H1 (cell line): ENCODE measurements at regions not wholly inside any gene's neighbourhood (a gene's known extent, or its start where the extent isn't known, plus 50 kb on each side); places are given as distances from the start of the nearest gene placed in this dataset.

Experiments used
- CTCF ChIA-PET: fragments of 300-600 bp; sonication (Branson Sonifier 250); formaldehyde crosslinking; loops from one replicate; lab custom pipeline; 2021; ENCODE audit not compliant: partially characterized antibody; lab: Charles Lee
- POLR2A ChIA-PET: fragments of 300-600 bp; sonication (Branson Sonifier 250); formaldehyde crosslinking; loops from one replicate; lab custom pipeline; 2021; ENCODE audit warnings: inconsistent platforms; ENCODE audit not compliant: partially characterized antibody; lab: Charles Lee
- DNase-seq, 2 experiments: peaks; one replicate each; pipeline versions ENCODE4 v3.0.0 to v3.0.0-alpha.2; 2010 to 2022; ENCODE audit warnings: low spot score in 2 of 2, low read depth in 1 of 2, mixed read lengths in 1 of 2
- FAIRE-seq: peaks from 2 replicates; lab custom pipeline; 2011; peaks lifted over from hg19 to GRCh38; lab: Jason Lieb, UNC
- H2AFZ ChIP-seq: 2 replicates; pipeline ENCODE4 v1.8.1; 2012; ENCODE audit warnings: low read length, inconsistent platforms
- H2AK5ac ChIP-seq: 2 replicates; pipeline ENCODE4 v1.6.1; 2013; ENCODE audit warnings: low read depth, low read length
- H2BK120ac ChIP-seq: replicated peaks from 2 replicates; pipeline ENCODE3; 2013; ENCODE audit warnings: low read depth, low read length, inconsistent platforms
- H2BK12ac ChIP-seq: 2 replicates; pipeline ENCODE4 v1.6.1; 2013; ENCODE audit warnings: low read depth, low read length
- H2BK15ac ChIP-seq: 2 replicates; pipeline ENCODE4 v1.6.1; 2013; ENCODE audit warnings: low read length
- H2BK20ac ChIP-seq: 2 replicates; pipeline ENCODE4 v1.6.1; 2013; ENCODE audit warnings: low read length
- H2BK5ac ChIP-seq: 2 replicates; pipeline ENCODE4 v1.6.1; 2013; ENCODE audit warnings: low read depth, low read length
- H3K14ac ChIP-seq: 2 replicates; pipeline ENCODE4 v1.6.1; 2013; ENCODE audit warnings: inconsistent platforms; ENCODE audit not compliant: insufficient read length
- H3K18ac ChIP-seq: 2 replicates; pipeline ENCODE4 v1.6.1; 2013; ENCODE audit warnings: low read length; ENCODE audit errors: extremely low read depth
- H3K23ac ChIP-seq: 2 replicates; pipeline ENCODE4 v1.6.1; 2013; ENCODE audit warnings: inconsistent platforms; ENCODE audit not compliant: insufficient read length
- H3K23me2 ChIP-seq: 2 replicates; pipeline ENCODE4 v1.6.1; 2013; ENCODE audit warnings: low read depth, low read length
- H3K27ac ChIP-seq: 2 replicates; pipeline ENCODE4 v1.6.1; 2011; ENCODE audit warnings: low read depth, low read length, inconsistent platforms
- H3K27me3 ChIP-seq, 4 experiments: replicated peaks in 1 of 4; 1 replicate in 1 of 4; 2 replicates in 3 of 4; pipeline versions ENCODE4 v1.6.1 to v1.8.1; 2011 to 2013; ENCODE audit warnings: low read length in 3 of 4, mild to moderate bottlenecking in 3 of 4, inconsistent platforms in 2 of 4, mixed read lengths in 2 of 4, moderate library complexity in 1 of 4; ENCODE audit not compliant: control insufficient read depth in 3 of 4, insufficient read depth in 3 of 4; ENCODE audit errors: extremely low read depth in 1 of 4
- H3K36me3 ChIP-seq, 4 experiments: 2 replicates each; pipeline versions ENCODE4 v1.6.1 to v1.8.1; 2011 to 2013; ENCODE audit warnings: mild to moderate bottlenecking in 4 of 4, low read length in 3 of 4, moderate library complexity in 2 of 4, control low read depth in 1 of 4, inconsistent platforms in 1 of 4; ENCODE audit not compliant: insufficient read depth in 4 of 4, control insufficient read depth in 2 of 4
- H3K4ac ChIP-seq: replicated peaks from 2 replicates; pipeline ENCODE3; 2013; ENCODE audit warnings: low read length, low read depth, mixed read lengths, inconsistent platforms; ENCODE audit not compliant: insufficient read length
- H3K4me1 ChIP-seq, 4 experiments: replicated peaks in 1 of 4; 1 replicate in 1 of 4; 2 replicates in 3 of 4; pipeline versions ENCODE4 v1.6.1 to v1.8.1; 2011 to 2013; ENCODE audit warnings: low read length in 3 of 4, inconsistent platforms in 2 of 4, mixed read lengths in 1 of 4; ENCODE audit not compliant: insufficient read depth in 4 of 4, control insufficient read depth in 3 of 4
- H3K4me2 ChIP-seq, 2 experiments: 2 replicates each; pipeline versions ENCODE4 v1.6.1 to v1.8.1; 2011 to 2013; ENCODE audit warnings: low read depth in 2 of 2, low read length in 2 of 2, control low read depth in 1 of 2, inconsistent platforms in 1 of 2, mild to moderate bottlenecking in 1 of 2; ENCODE audit not compliant: insufficient read depth in 1 of 2
- H3K4me3 ChIP-seq, 4 experiments: fragments of 200-600, 300-600 bp in 1 of 4; sonication (generic), shearing (Covaris generic), sonication (Bioruptor Twin) in 1 of 4; 2 replicates each; pipeline versions ENCODE4 v1.5.1 to v1.8.1; 2011 to 2016; ENCODE audit warnings: low read length in 4 of 4, low read depth in 3 of 4, control low read depth in 2 of 4, inconsistent platforms in 2 of 4, mild to moderate bottlenecking in 2 of 4, mixed read lengths in 1 of 4, moderate library complexity in 1 of 4; ENCODE audit not compliant: insufficient read depth in 2 of 4; ENCODE audit errors: extremely low read depth in 1 of 4
- H3K56ac ChIP-seq: replicated peaks from 2 replicates; pipeline ENCODE3; 2013; ENCODE audit warnings: low read depth, mild to moderate bottlenecking, mixed read lengths, low read length, inconsistent platforms; ENCODE audit not compliant: insufficient read length
- H3K79me1 ChIP-seq: 2 replicates; pipeline ENCODE4 v1.6.1; 2013; ENCODE audit warnings: low read depth, low read length, control low read depth
- H3K79me2 ChIP-seq, 2 experiments: 2 replicates each; pipeline versions ENCODE4 v1.6.1 to v1.8.1; 2012 to 2013; ENCODE audit warnings: low read length in 2 of 2, mild to moderate bottlenecking in 2 of 2, inconsistent platforms in 1 of 2; ENCODE audit not compliant: insufficient read depth in 2 of 2, control insufficient read depth in 1 of 2
- H3K9ac ChIP-seq, 4 experiments: replicated peaks in 1 of 4; 1 replicate in 1 of 4; 2 replicates in 3 of 4; pipeline versions ENCODE4 v1.6.1 to v1.8.1; 2011 to 2013; ENCODE audit warnings: low read depth in 3 of 4, low read length in 3 of 4, control low read depth in 2 of 4, mild to moderate bottlenecking in 2 of 4, moderate library complexity in 2 of 4, inconsistent platforms in 1 of 4; ENCODE audit errors: extremely low read depth in 1 of 4
- H3K9me3 ChIP-seq, 2 experiments: 2 replicates each; pipeline versions ENCODE4 v1.6.1 to v1.8.1; 2012 to 2013; ENCODE audit warnings: mild to moderate bottlenecking in 2 of 2, moderate library complexity in 2 of 2, control low read depth in 1 of 2, inconsistent platforms in 1 of 2, low read depth in 1 of 2, low read length in 1 of 2, mixed read lengths in 1 of 2; ENCODE audit not compliant: insufficient read depth in 2 of 2
- H4K20me1 ChIP-seq, 2 experiments: replicated peaks in 1 of 2; 2 replicates each; pipeline versions ENCODE3 to v1.8.1; 2011 to 2013; ENCODE audit warnings: inconsistent platforms in 2 of 2, low read length in 2 of 2, mild to moderate bottlenecking in 1 of 2; ENCODE audit not compliant: insufficient read depth in 2 of 2, control insufficient read depth in 1 of 2
- H4K5ac ChIP-seq: 2 replicates; pipeline ENCODE4 v1.6.1; 2013; ENCODE audit warnings: low read length, low read depth, mixed read lengths, inconsistent platforms; ENCODE audit not compliant: insufficient read length
- H4K8ac ChIP-seq: 2 replicates; pipeline ENCODE4 v1.8.0; 2013; ENCODE audit warnings: mild to moderate bottlenecking, moderate library complexity, low read length, inconsistent platforms; ENCODE audit not compliant: insufficient read depth; ENCODE audit errors: extremely low read depth
- H4K91ac ChIP-seq: replicated peaks from 2 replicates; pipeline ENCODE3; 2013; ENCODE audit warnings: low read length, mixed read lengths, inconsistent platforms; ENCODE audit not compliant: insufficient read length
- ATF3 ChIP-seq: IDR thresholded peaks from 2 replicates; pipeline ENCODE4 v1.6.1; 2011; ENCODE audit warnings: low read depth, mild to moderate bottlenecking, low read length; ENCODE audit not compliant: insufficient read depth
- CEBPB ChIP-seq: IDR thresholded peaks from 2 replicates; pipeline ENCODE4 v1.6.1; 2012; ENCODE audit warnings: low read depth, low read length
- CHD1 ChIP-seq: IDR thresholded peaks from 2 replicates; pipeline ENCODE4 v1.6.1; 2012; ENCODE audit warnings: low read depth, low read length, improper control_type of control experiment
- MAFK ChIP-seq: IDR thresholded peaks from 2 replicates; pipeline ENCODE4 v1.6.1; 2012; ENCODE audit warnings: low read depth, mild to moderate bottlenecking, improper control_type of control experiment, low read length
- MAX ChIP-seq: IDR thresholded peaks from 2 replicates; pipeline ENCODE4 v1.6.1; 2012; ENCODE audit warnings: inconsistent platforms
- POLR2A ChIP-seq, 2 experiments: IDR thresholded peaks; 1 replicate in 1 of 2; 2 replicates in 1 of 2; pipeline ENCODE4 v1.6.1; 2011; ENCODE audit warnings: low read depth in 2 of 2, low read length in 2 of 2, mild to moderate bottlenecking in 2 of 2; ENCODE audit errors: control extremely low read depth in 1 of 2
- RXRA ChIP-seq: IDR thresholded peaks from 2 replicates; pipeline ENCODE4 v1.6.1; 2011; ENCODE audit warnings: low read depth, mild to moderate bottlenecking, low read length, moderate library complexity; ENCODE audit not compliant: insufficient read depth
- SIRT6 ChIP-seq: IDR thresholded peaks from one replicate; pipeline ENCODE4 v1.7.1; 2012; ENCODE audit warnings: low read length, inconsistent platforms
- WGBS, 2 experiments: shearing (Covaris generic) in 1 of 2; methylation state at CpG; one replicate each; pipeline versions ENCODE4 v1.1.6 to v1.1.7; 2013 to 2015; ENCODE audit warnings: low lambda C conversion rate in 2 of 2, mixed read lengths in 2 of 2, inconsistent platforms in 1 of 2, low coverage in 1 of 2, missing lambda C conversion rate in 1 of 2; ENCODE audit not compliant: insufficient replicate concordance in 2 of 2, insufficient coverage in 1 of 2, insufficient read length in 1 of 2; ENCODE audit errors: extremely low coverage in 1 of 2, missing lambda C conversion rate in 1 of 2; 5-methylcytosine and 5-hydroxymethylcytosine counted together

- DNase-seq (no peak), FAIRE-seq (no peak)
- H3K9me3 ChIP-seq = no peaks in the 10 kb centered on the region
- 94% methylated on average over 1 of the region's 1 CpG; no CpG with 5 or more reads in 1 of the 2 experiments for WGBS, 2 experiments
- POLR2A ChIA-PET = no interaction called here
- CTCF ChIA-PET = interaction anchor here (0.6 to 1.0 kb wide), 5 partner anchors 13 to 1755 kb away, joined by 3 to 4 read pairs (median 3); no protein-coding TSS in a partner anchor
- no peak overlapping the region for H3K23ac ChIP-seq
- no peak overlapping the region for H3K14ac ChIP-seq
- no peak overlapping the region for H2AK5ac ChIP-seq
- H3K4me2 ChIP-seq = no peak overlapping the region
- H3K27me3 ChIP-seq = peaks cover 12 to 27% (median 23%) of the 10 kb centered on the region in 4 experiments
- no peak overlapping the region for H3K9ac ChIP-seq
- no peak overlapping the region for H4K5ac ChIP-seq
- H3K27ac ChIP-seq = no peak overlapping the region
- no peak overlapping the region for H2BK12ac ChIP-seq
- no peak overlapping the region for H2BK20ac ChIP-seq
- no peak overlapping the region for H2BK15ac ChIP-seq
- no peak overlapping the region for H2BK5ac ChIP-seq
- no peak overlapping the region for H3K56ac ChIP-seq
- H4K20me1 ChIP-seq = no peaks in the 10 kb centered on the region
- H4K91ac ChIP-seq = no peak overlapping the region
- no peak overlapping the region for H3K18ac ChIP-seq
- H2AFZ ChIP-seq = no peak overlapping the region
- H3K4ac ChIP-seq = no peak overlapping the region
- no peaks in the 10 kb centered on the region for H3K79me1 ChIP-seq
- H3K23me2 ChIP-seq = no peaks in the 10 kb centered on the region; the same call in 1 of the 2 replicates
- peaks cover 0 to 2% (median 0%) of the 10 kb centered on the region in 4 experiments; a peak in 1 of 7 replicates for H3K4me1 ChIP-seq
- H3K36me3 ChIP-seq = no peaks in the 10 kb centered on the region
- no peak overlapping the region for H3K4me3 ChIP-seq
- no peak overlapping the region for H4K8ac ChIP-seq
- no peaks in the 10 kb centered on the region for H3K79me2 ChIP-seq
- no peak overlapping the region for H2BK120ac ChIP-seq
- TF ChIP-seq ATF3 (no peak), RXRA (no peak), CEBPB (no peak), MAX (no peak), MAFK (no peak), POLR2A (IDR thresholded peaks at IDR 0.05; ENCODE audit: control extremely low read depth in 1 of 2, low read depth in 2 of 2, low read length in 2 of 2) (no peak), CHD1 (no peak), SIRT6 (no peak)
Measured at GRCh38 chr3:69688400-69688799, 50.9 kb upstream of the MITF start.
